ENCODE measurements at regions not wholly inside any gene's neighbourhood (a gene's known extent, or its start where the extent isn't known, plus 50 kb on each side); places are given as distances from the start of the nearest gene placed in this dataset.
"Not testable (repeated sequence)": the region's sequence is repeated elsewhere in the genome, so short reads cannot be mapped to it uniquely, and the experiment has no call there.

- no peak for DNase-seq
Measured at GRCh38 chr11:109945626-109946321, 147.4 kb upstream of the ZC3H12C start.

- DNase-seq = peak; percentile 74
Measured at GRCh38 chr11:109946322-109946846, 146.8 kb upstream of the ZC3H12C start.

GRCh38 chr11:109954534-109954933 lies 138.7 kb upstream of the ZC3H12C start:
- DNase-seq = no peak

- DNase-seq = no peak
Measured at GRCh38 chr11:109956124-109956793, 136.9 kb upstream of the ZC3H12C start.

GRCh38 chr11:109957000-109957399 lies 136.2 kb upstream of the ZC3H12C start:
- no peak for DNase-seq

GRCh38 chr11:109957601-109958000 lies 135.6 kb upstream of the ZC3H12C start:
- DNase-seq = no peak

- no peak for DNase-seq
Measured at GRCh38 chr11:109958131-109958820, 134.9 kb upstream of the ZC3H12C start.

GRCh38 chr11:109958821-109959166 lies 134.4 kb upstream of the ZC3H12C start:
- no peak for DNase-seq

- no peak for DNase-seq
Measured at GRCh38 chr11:109960831-109961230, 132.4 kb upstream of the ZC3H12C start.

GRCh38 chr11:109961261-109961660 lies 131.9 kb upstream of the ZC3H12C start:
- DNase-seq = no peak

GRCh38 chr11:109963101-109963500 lies 130.1 kb upstream of the ZC3H12C start:
- DNase-seq = peak; percentile 4

- peak; percentile 34 for DNase-seq
Measured at GRCh38 chr11:109964487-109964886, 128.7 kb upstream of the ZC3H12C start.

GRCh38 chr11:109965445-109965844 lies 127.7 kb upstream of the ZC3H12C start:
- DNase-seq = not testable (repeated sequence)

- DNase-seq = not testable (repeated sequence)
Measured at GRCh38 chr11:109965926-109966325, 127.3 kb upstream of the ZC3H12C start.

- DNase-seq = not testable (repeated sequence)
Measured at GRCh38 chr11:109967136-109967535, 126.1 kb upstream of the ZC3H12C start.

- DNase-seq = no peak
Measured at GRCh38 chr11:109968299-109968698, 124.9 kb upstream of the ZC3H12C start.

- no peak for DNase-seq
Measured at GRCh38 chr11:109968781-109969180, 124.4 kb upstream of the ZC3H12C start.

- DNase-seq = no peak
Measured at GRCh38 chr11:109970516-109971183, 122.5 kb upstream of the ZC3H12C start.

- DNase-seq = peak; percentile 23
Measured at GRCh38 chr11:109971184-109971523, 122.0 kb upstream of the ZC3H12C start.

- no peak for DNase-seq
Measured at GRCh38 chr11:109972181-109972715, 120.9 kb upstream of the ZC3H12C start.

- DNase-seq = no peak
Measured at GRCh38 chr11:109972939-109973338, 120.3 kb upstream of the ZC3H12C start.

GRCh38 chr11:109973486-109973885 lies 119.7 kb upstream of the ZC3H12C start:
- DNase-seq = peak; percentile 62

- DNase-seq = no peak
Measured at GRCh38 chr11:109974523-109974922, 118.7 kb upstream of the ZC3H12C start.
